Transverse colon (tissue), 4 donors: ENCODE measurements at regions not wholly inside any gene's neighbourhood (a gene's known extent, or its start where the extent isn't known, plus 50 kb on each side); places are given as distances from the start of the nearest gene placed in this dataset.

Experiments used
- CTCF ChIP-seq, 5 experiments: fragments of 200-600 bp in 3 of 5; fragments of 450-650 bp in 2 of 5; sonication (generic) in 3 of 5; IDR thresholded peaks; 1 replicate in 2 of 5; 2 replicates in 3 of 5; pipeline ENCODE4 v1.5.1; 2016 to 2017; ENCODE audit warnings: antibody characterized with exemption in 5 of 5, inconsistent platforms in 3 of 5, mild to moderate bottlenecking in 2 of 5, moderate library complexity in 1 of 5
- EP300 ChIP-seq: sonication (generic); formaldehyde crosslinking; IDR thresholded peaks from one replicate; pipeline ENCODE4 v1.6.1; 2017; ENCODE audit warnings: antibody characterized with exemption, low read depth
- POLR2AphosphoS5 ChIP-seq, 3 donors: sonication (generic); formaldehyde crosslinking; IDR thresholded peaks; one replicate each; pipeline ENCODE4 v1.6.1; 2016; ENCODE audit warnings: antibody characterized with exemption in 3 of 3

GRCh38 chr15:95459273-95459672 is 871.2 kb upstream of the NR2F2 start:
- no peak for TF ChIP-seq CTCF (IDR thresholded peaks at IDR 0.05)
- TF ChIP-seq POLR2AphosphoS5 (IDR thresholded peaks at IDR 0.05): no peak
- no peak for TF ChIP-seq EP300
